NCI-H1694 (cell line): ENCODE measurements at regions not wholly inside any gene's neighbourhood (a gene's known extent, or its start where the extent isn't known, plus 50 kb on each side); places are given as distances from the start of the nearest gene placed in this dataset.
"Not testable (repeated sequence)": the region's sequence is repeated elsewhere in the genome, so short reads cannot be mapped to it uniquely, and the experiment has no call there.

ENCODE experiments used
- DNase-seq: peaks from one replicate; lab custom pipeline; 2025; lab: John Stamatoyannopoulos, UW

- DNase-seq = no peak
Observed at GRCh38 chr9:28105001-28105400, 531.7 kb upstream of the C9orf72 start.

- DNase-seq = no peak
Observed at GRCh38 chr9:28120184-28120583, 546.9 kb upstream of the C9orf72 start.

- DNase-seq = no peak
Observed at GRCh38 chr9:28120626-28121025, 547.3 kb upstream of the C9orf72 start.

DNA sequence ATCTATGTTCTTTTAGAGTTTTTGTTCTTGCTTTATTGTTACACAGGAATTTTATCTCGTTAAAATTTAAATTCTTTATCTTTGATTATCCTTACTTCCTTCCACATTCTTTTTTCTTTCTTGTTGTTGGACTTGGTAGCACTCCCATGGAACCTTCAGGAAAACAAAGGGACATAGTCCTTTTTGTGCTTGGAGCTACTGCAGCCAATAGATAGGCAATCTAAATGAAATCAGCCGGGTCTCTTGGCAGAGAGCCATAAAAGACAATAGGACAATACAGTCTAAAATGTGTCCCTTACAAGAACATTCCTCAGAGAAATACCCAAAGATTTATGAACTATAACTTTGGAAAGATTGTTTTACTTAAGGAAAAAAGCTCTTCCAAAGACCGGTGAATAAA is 548.1 kb upstream of the C9orf72 start:
- DNase-seq = no peak

GRCh38 chr9:28124917-28125316 is 551.6 kb upstream of the C9orf72 start:
- no peak for DNase-seq

DNA sequence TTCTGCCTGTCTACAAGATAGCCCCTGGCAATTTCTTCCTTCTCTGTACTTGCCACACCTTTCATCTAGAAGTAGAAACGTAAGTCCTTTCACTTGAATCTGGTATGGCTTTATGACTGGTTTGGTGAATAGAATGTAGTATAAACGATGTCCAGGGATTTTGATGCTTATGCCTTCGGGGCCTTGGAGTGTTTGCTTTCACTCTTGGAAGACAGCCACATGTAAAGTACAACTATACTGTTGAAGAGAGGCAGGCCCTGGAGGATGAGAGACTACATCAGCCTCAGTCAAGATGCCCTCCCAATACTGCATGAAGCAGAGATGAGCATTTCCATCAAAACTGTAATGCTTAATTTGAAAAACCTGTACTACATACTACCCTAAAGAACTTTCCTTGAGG is 553.8 kb upstream of the C9orf72 start:
- DNase-seq = no peak

GRCh38 chr9:28134446-28134976 is 561.2 kb upstream of the C9orf72 start:
- no peak for DNase-seq

DNA sequence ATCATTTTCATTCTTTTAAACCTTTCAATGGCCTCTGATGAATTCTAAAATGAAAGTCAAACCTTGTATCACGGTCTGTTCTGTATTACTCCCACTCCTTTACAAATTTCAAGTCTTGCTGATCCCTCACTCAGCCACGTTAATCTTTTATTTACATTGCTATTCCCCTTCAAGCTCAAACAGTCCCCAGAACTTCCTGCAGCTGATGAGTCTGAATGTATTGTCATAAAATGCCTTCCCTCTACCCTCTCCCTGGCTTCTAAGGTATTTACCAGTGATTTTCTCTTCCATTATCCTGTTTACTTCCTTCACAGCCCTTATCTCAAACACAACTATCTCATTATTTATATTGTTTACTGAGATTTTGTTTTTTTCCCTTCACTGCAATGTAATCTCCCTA is 562.3 kb upstream of the C9orf72 start:
- no peak for DNase-seq

GRCh38 chr9:28136113-28136512 is 562.8 kb upstream of the C9orf72 start:
- no peak for DNase-seq

GRCh38 chr9:28147430-28147829 is 574.1 kb upstream of the C9orf72 start:
- not testable (repeated sequence) for DNase-seq

DNA sequence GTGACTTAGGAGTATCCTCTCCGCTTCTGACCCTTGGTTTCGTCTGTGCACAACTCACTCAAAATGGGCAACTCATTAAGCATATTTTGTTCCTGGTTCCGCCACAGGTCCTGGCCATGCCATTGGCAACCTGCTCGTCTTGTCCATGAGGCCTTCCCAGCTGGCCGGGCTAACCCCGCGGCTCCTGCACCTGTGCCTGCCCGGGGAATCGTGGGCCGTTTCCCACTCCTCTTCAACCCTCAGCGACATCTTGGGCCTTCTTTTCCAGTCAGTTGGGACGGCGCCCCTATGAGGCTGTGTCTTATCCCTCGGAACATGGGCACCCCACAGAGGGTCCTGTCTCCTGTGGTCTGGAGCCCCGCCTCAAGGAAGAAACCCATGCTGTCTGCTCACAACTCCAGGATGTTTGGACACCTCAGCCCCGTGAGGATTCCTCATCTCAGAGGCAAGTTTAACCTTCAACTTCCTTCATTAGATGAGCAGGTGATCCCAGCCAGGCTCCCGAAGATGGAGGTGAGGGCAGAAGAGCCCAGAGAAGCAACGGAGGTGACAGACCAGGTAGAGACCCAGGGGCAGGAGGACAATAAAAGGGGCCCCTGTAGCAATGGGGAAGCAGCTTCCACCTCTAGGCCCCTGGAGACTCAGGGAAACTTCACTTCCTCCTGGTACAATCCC is 574.8 kb upstream of the C9orf72 start:
- not testable (repeated sequence) for DNase-seq

GRCh38 chr9:28149361-28150050 is 576.2 kb upstream of the C9orf72 start:
- DNase-seq = not testable (repeated sequence)

DNA sequence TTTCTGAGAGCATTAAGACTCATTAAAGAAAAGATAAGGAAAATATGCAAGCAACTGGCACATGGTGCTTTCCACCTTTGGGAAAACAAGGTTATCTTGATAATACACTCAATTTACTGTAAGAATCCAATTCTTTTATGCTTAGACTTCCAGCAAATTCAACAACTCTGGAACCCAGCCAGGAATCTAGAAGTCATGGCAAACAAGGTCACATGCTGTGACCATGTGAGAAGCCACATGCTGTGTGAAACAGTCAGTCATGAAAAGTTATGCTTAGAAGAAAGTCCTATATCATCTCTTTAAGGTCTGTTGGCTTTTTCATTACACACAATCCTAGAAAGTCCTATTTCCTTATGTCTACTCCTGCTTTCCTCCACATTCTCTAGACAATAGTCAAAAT is 581.8 kb upstream of the C9orf72 start:
- no peak for DNase-seq

- DNase-seq = no peak
Observed at GRCh38 chr9:28155671-28156070, 582.4 kb upstream of the C9orf72 start.

DNA sequence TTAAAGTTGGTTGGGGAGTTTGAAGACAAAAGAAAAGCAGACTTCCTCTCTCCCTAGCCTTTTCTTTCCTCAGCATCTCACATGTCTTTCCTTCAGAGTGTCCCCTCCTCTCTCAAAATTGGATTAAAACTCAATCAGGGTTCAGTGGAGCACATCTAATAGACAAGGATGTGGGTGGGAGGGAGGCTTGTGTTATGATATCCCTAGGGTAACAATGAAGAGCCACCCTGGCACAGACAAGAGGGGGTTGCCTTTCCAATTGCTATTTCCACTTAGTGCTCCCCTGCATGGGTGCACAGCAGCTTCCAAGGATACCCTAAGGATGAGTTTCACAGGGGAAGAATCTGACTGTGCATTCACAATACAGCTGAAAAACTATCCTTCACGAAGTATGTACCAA is 585.2 kb upstream of the C9orf72 start:
- no peak for DNase-seq

GRCh38 chr9:28163619-28164018 is 590.3 kb upstream of the C9orf72 start:
- DNase-seq = peak; percentile 20

DNA sequence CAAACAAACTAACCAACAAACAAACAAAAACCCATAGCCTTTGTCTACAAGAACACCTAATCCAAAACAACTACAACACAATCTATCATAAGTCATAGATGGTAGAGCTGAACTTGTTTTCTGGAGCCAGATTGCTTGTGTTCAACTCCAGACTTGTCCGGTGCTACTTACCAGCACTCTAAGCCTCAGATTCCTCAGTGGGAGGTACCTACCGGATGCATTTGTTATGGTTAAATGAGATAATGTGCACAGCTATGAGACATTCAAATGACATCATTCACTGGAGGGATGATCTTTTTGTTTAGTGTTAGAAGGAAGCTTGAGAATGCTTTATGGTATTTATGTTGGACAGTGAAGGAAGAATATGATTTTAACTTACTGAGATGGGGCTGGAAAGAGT is 592.9 kb upstream of the C9orf72 start:
- no peak for DNase-seq

DNA sequence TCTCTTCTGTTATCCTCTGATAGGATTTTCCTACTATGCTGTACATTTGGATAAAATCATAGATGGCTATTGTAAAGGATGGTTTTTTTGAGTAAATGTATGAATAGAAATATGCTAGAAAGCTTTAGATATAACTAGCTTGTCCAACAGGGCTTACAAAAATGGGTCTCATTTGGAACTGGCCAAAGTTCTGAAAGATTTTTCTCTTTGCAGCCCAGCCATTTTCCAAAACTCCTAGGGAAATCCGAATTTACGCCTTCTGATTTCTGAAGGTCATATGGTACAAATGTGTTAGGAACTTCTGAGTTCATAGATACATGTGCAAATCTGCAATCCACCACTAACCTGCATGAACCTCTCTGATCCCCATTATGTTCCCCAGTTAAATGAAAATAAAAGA is 603.9 kb upstream of the C9orf72 start:
- no peak for DNase-seq

DNA sequence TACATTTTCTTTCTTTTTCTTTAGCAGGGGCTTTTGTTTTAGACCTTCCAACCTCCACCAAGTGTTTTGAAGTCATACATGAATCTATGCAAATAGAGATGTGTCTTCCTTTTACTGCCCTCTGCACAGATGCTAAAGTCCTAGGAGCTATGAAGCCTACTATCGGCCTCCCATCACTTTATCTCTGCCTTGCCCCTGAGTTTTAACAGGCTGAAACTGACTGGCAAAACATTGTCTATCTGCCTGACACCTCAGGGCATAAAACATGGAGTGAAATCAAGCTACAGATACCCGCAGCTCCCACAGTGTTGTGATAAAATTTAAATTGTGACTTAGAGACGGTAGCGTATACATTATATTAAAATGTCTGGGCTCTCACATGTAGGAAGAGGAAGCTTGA is 604.6 kb upstream of the C9orf72 start:
- no peak for DNase-seq

DNA sequence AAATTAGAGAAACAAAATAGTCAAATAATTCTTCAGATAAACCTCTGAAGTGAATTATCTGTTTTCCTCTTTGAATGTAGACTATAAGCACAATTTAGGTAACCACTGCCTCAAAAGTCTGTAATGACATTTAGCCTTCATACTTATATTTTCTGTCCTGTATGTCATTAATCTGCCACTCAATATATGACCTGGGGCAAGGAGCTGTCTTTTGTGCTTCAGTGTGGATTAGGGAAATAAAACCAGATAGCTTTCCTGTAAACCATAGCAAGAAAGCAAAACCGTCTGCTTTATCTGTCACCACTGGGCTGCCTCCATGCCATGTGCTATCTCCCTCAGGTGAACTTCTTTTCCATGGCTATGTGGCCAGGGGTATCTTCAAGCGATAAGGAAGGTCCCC is 606.6 kb upstream of the C9orf72 start:
- DNase-seq = no peak

- DNase-seq = no peak
Observed at GRCh38 chr9:28190981-28191380, 617.7 kb upstream of the C9orf72 start.

DNA sequence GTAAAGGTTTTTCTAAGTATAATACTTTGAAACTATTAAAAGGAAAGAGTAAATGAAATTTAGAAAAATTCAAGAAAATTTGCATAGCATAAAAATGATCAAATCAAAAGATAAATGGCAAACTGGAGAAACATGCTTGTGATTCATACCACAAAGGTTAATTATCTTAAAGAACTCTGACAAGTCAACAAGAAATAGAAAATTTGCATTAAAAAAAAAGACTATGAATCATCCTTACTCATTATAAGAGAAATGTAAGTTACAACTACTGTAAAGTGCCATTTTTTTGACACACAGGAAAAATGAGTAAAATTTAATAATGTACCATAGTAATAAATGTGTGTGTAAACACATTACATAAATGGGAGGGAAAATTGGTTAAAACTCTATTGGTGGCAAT is 624.4 kb upstream of the C9orf72 start:
- no peak for DNase-seq

DNA sequence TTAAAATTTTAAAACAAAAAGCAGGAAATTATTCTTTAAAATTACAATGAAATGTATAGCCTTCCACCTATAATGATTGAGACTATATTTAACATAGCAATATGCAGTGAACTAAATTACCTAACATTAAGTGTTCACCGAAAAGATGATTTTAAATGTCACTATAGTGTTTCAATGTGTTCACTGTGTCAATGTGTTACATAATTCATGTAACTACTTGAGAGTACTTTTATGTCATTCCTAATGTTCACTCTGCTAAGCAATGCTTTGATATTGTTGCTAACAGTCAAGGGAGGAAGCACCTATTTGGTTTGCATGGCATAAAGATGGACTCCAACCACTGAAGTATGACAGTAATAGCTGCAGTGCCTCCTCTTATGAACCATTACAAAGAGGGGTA is 629.8 kb upstream of the C9orf72 start:
- DNase-seq = no peak

DNA sequence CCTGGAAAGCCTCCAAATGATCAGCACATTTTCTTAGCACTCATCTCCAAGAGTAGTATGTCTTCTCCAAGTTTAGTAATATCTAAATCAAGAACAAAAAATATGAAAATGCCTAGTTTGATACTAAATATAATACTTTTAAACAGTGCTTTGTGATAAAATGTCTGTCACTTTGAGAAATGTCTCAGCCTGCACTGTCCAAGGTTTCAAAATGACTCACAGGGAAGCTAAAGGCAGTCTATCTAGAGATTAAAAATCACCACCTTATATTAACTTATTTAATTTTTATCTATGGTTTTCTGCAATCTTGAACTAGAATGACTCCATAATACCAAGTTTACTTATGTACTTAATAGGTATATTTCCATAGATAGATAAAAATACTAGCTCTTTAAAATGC is 633.0 kb upstream of the C9orf72 start:
- DNase-seq = no peak
